ENCODE measurements at regions not wholly inside any gene's neighbourhood (a gene's known extent, or its start where the extent isn't known, plus 50 kb on each side); places are given as distances from the start of the nearest gene placed in this dataset.

GRCh38 chrX:5415738-5416137 is 812.9 kb downstream of the NLGN4X start:
- TF ChIP-seq CTCF (IDR thresholded peaks at IDR 0.05) = no peak
- TF ChIP-seq EP300 (IDR thresholded peaks at IDR 0.05) = no peak
- no peak for TF ChIP-seq POLR2A (IDR thresholded peaks at IDR 0.05; ENCODE audit: low read depth)
- TF ChIP-seq POLR2AphosphoS5 (IDR thresholded peaks at IDR 0.05) = no peak
